GM19328 (cell line): ENCODE measurements at regions not wholly inside any gene's neighbourhood (a gene's known extent, or its start where the extent isn't known, plus 50 kb on each side); places are given as distances from the start of the nearest gene placed in this dataset.
"Not testable (repeated sequence)": the region's sequence is repeated elsewhere in the genome, so short reads cannot be mapped to it uniquely, and the experiment has no call there.

ENCODE experiments used
- ATAC-seq: cut with Tn5 transposase; IDR thresholded peaks from one replicate; pipeline ENCODE4 v1.9.1; 2021; ENCODE audit warnings: mild to moderate bottlenecking, moderate library complexity; ENCODE audit not compliant: unreplicated experiment

DNA sequence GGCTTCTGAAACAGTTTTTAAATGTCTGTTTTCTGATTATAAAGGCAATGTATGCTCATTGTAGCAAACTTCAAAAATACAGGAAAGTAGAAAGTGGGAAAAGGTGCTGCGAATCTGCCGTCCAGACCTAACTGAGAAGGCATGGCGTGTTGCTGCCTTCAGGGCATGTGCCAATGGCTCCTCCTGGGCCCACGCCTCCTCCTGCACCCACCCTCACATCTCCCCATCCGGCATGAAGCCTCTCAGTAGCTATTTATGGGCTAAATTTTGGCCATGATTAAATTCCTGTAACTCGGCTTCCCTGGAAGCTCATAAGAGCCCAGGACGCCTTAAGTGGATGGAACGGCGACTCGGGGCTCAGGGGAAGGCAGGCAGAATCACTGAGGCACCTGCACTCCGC is 153.8 kb downstream of the LAT start:
- ATAC-seq, result not testable (repeated sequence)

DNA sequence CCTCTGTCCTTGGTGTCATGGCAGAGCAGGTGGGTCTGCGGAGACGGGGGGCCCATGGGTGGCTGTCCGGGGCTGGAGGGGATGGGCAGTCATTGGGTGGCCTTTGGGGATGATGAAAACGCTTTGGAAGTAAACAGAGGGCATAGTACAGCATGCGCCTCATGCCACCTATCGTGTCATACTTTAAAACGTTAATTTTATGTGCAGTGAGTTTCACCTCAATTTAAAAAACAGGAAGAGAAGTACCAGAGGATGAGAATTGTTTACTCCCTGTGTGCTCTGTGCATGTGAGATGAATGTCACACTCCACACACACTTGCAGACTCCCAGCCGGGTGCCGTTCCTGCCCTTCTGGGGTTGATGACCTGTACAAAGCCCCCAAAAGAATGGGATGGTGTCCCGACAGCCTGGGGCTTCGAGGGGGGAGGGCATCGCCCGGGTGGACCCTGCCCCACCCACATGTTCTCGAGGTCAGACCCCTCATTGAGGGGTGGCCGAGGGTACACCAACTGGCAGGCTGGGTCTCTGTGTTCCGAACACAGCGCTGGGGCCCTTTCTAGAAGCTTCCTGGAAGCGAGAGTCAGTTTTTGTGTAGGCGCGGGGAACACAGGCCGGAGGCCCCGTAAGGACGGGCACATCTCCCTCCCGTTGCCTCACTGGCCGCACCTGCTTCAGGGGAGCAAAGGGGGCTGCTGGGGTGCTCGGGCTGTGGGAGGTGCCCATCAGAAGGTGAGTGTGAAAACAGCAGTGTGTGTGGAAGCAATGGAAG is 153.2 kb downstream of the LAT start:
- not testable (repeated sequence) for ATAC-seq

DNA sequence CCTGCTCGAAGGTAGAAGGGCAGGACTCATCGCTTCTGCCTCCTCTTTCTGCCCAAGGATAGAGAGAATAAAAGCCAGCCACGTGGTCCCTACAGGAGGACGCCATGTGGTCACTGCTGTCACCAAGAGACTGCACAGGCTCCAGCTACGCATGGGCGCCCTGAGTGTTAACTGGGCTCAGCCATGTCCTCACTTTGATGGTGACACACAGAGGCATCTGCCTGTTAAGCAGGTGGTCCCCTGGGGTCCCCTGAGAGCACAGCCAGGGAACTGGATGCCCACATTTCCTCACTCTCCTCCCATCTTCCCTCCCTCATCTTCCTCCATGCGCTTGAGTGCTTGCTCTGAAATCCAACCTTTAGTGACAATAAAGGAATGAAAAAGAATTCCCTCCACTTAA is 152.6 kb downstream of the LAT start:
- ATAC-seq, result not testable (repeated sequence)

DNA sequence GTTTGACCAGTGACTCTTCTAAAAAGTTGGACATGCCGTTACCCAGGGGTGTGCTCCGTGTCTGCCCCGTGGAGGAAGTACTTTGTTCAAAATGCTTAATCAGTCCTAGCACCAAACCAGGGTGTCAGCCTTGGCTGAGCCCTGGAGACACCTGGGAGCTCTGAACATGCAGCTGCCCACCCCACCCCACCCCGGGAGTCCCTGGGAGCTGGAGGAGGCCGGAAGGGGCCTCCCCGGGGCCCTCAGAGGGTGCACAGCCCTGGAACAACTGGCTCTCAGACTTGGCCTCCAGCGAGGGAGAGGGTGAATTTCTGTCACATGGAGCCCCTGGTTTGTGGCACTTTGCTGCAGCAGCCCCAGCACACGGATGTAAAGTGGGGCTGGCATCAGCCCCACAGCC is 152.1 kb downstream of the LAT start:
- not testable (repeated sequence) for ATAC-seq

DNA sequence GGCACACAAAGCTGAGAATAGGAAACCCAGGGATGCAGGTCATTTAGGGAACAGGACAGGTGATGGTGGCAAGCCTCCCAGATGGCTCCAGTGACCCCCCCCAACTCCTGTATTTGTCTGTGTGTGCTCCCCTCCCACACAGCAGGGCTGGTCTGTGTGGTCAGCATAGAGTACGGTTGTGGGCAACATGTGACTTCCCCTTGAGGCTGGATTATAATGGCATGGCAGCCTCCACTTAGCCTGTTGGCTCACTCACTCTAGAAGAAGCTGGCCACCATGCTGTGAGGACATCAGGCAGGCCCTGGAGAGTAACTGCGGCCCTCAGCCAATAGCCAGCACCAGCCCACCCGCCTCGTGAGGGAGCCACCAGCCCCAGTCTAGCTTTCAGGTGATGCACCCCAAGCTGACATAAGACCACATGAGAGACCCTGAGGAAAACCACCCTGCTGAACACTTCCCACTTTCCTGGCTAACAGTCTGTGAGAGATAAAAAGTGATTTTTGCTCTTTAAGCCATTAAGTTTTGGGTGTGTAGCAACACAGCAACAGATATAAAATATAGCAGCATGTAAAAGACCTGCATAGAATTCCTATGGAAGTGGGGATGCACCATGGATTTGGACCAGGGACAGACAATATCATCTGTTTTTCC is 151.3 kb downstream of the LAT start:
- not testable (repeated sequence) for ATAC-seq

DNA sequence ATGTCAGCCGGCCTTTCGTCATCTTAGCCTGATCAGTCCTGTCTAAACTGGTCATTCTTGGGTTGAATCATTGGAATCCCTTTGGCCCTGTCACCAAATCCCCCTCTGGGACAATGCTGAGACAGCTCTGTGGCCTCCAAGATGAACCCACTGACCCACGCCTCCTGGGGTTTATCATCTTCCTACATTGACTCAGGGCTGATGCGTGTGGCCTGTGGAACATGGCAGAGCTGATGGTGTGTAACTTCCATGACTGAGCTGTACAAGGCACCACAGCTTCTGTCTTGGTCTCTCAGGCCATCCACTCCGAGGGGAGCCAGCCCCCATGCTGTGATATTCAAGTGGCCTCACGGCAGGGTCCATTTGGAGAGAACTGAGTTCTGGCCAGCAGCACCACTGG is 150.2 kb downstream of the LAT start:
- ATAC-seq, result not testable (repeated sequence)

DNA sequence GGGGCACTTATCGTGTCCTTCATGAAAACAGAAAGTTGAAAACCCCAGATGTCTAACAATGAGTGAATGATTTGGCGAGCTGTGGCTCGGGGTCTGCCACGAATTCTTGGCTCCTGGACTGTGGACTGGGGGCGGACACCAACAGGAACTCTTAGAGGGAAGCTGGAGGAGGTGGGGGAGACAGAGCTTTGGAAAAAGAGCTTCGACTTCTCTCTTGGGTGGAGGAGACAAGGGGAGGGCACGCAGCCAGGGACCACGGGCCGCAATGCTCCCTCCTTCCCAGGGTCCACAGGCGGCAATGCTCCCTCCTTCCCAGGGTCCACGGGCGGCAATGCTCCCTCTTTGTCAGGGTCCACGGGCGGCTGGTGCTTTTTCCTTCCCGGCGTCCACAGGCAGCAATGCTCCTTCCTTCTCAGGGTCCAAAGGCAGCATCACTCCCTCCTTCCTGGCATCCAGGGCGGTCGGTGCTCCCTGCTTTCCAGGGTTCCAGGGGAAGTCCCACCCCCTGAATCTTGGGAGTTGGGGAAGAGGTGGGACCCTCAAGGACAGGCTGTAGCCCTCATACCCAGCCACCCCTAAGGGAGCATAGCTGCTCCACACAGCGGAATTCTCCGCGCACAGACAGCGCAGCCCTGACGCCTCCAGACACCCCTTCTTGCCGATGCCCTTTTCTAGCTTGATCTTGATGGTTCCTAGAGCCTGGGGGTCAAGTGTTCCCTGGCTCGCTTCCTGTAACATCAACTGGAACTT is 149.0 kb downstream of the LAT start:
- ATAC-seq, result not testable (repeated sequence)

DNA sequence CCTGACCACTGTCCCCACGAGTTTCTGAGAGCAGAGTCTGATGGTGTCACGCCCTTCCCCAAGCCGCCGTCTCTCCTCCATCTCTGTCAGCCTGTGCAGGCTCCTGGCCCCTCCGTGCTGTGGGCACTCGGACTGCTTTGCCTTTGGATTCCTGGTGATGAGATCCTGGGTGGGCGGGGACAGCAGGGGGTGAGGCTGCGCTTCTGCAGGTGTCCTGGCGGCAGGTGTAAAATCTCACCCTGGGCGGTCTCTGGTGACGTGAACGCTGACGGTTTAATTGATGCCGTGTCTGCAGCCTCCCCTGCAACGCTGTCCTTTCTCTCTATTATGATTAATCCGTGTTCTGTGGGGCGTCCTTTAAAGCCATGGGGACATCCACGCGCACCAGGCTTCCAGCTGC is 148.0 kb downstream of the LAT start:
- not testable (repeated sequence) for ATAC-seq

DNA sequence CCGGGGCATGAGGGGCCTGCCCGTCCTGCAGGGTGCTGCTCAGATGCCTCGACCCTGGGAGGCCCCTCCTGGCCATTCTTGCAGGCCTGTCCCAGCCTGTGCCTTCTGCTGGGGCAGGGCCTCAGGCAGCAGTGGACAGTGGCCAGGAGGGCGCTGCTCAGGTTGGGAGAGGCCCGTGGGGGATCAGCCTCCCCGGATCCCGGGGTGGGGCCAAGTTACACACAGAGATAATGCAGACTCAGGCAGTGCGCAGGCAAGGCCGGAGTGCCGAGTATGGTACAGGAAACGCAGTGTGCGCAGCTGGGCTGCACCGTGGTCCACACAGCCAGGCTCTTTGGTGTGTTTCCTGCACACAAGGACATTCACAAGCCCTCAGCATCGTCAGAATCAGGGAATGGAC is 147.6 kb downstream of the LAT start:
- not testable (repeated sequence) for ATAC-seq

DNA sequence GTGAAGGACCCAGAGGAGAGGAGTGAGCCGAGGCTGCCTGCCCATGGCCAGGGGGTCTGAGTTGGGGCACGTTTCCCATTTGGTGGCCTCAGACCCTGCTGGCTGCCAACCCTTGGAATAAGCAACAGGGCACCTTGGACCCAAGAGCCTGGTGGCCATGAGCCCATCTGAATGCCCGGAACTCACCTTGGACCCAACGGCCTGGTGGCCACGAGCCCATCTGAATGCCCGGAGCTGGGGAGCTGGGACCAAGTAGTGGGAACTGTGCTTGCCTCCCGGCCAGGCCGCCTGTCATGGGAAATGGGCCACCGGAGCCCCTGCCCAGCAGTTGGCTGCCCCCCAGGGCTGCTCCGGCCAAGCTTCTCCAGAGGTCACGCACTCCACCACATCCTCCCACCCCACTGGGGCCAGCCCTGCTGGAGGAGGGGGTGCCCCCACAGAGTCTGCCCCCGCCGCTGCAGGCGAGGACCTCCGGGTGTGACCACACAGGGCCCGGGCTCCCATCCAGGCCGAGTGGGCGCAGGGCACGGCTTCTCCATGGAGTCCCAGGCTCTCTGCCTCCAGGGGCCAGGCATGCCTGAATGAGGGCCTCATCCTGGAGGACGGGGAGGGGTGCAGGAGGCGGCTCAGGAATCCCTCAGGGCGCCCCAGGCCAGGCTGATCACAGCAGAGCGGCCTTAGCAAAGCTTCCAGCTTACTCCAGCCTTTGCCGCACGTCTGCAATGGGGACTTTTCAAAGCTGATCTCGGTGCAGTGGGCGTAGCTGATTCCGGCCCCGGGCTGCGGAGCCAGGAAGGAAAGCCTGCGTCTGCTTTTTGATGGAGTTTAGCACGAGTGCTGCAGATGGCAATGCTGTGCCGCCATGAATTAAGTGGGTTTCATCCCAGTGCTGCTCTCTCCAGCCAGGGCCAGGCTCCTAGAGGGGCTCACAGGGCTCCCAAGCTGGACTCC is 146.3 kb downstream of the LAT start:
- ATAC-seq, result not testable (repeated sequence)

DNA sequence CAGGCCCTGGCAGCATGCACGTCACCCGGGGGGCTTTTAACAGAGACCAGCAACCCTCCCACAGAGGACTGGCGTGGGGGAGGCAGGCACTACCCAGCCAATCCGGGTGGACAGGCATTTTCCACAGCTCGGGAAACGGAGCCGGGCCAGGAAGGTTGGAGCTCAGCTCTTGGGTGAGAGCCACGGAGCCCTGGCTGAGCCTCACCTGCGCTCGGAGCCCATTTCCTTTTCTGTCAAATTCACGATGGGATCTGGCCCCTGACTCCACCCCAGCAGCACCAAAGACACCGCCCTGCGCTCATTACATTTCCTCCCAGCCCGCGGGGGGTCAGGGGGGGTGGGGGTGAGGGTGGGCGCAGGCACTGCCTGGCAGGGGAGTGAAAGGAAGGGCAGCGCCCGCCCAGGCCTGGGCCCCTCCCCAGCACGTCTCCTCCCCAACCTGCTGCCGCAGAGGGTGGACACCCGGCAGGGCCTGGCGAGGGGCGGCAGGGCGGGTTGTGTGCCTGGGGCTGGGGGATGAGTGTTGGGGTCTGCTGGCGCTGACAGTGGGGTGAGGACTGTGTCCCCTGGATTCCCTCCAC is 145.4 kb downstream of the LAT start:
- ATAC-seq, result not testable (repeated sequence)

DNA sequence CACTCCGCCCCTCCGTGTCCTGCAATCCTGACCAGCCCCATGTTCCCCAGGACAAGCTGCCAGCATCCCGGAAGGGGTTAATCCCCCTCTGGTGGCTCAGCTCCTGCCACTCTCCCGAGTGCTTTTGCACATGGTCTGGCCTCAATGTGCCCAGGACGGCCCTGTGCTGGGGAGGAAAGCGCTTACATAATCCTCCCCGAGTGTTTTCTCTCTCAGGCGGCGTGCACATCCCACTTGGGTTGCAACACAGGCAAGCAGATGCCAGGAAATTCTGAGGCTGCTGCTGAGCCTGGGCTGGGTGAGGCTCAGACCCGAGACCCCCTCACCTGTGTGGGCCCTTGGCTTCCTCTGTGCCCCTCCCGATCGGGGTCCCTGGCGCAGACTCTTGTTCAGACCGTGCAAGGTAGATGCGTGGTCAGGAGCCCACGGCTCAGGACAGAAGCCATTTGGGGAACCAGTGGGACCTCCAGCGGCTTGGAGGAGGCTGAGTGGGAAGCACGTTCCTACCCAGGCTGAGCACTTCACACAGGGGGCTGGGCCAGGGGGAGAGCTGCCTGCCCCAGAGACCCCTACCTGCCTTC is 144.7 kb downstream of the LAT start:
- not testable (repeated sequence) for ATAC-seq

DNA sequence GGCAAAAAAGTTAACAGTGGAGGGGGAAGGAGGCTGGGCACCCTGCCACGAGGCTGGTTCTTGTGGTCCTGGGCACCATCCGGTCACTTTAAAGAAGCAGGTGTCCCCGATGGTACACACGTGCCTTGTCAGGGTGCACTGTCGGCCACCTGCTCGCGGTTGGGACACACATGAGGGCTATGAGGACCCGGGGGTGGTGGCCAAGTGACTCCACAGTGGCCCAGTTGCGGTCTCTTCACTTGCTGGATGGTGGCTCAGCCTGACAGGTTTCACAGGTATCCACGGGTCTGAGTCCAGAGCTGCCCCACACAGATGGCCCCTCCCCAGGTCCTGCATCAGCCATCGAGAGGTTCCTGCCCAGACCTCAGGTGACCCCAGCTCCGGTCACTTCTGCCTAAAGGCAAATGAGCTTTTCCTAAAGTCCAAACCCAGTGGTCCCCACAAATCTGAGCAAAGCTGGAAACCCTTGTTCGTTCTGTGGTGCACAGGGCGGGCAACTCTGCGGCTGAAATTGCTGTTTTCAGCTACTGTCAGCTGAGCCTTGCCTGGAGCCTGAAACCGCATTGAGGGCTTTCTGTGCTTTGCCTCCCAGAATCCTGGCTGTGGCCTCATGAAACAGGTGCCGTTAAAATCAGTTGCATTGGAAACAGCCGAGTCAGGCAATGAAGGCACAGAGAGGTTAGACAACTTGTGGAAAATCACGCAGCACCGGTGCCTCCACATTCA is 144.0 kb downstream of the LAT start:
- ATAC-seq, result not testable (repeated sequence)

DNA sequence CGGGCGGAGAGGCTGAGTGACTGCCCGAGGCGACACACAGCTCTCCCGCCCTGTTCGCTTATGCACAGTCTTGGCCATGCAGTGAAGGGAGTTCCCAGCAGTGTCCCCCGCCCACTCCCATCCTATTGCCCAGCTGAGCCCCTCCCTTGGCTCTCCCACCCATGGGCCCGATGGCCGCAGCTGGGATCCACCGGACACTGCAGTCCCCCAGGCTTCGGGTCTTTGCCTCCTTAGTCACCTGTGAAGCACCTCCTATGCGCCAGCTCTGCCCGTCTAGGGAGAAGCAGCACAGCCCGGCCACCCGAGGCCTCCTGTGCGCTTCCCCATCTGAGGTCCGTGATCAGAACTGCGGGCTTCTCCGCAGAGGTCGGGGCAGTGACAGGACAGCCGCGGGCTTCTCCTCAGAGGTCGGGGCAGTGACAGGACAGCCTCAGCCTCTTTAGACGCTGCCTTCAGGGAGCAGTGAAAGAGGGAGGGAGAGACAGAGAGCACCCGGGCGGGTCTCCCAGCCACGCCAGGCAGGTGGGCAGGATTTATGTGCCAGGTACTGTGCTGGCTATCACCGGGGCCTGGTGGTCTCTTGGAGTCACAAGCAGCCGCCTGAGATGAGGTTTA is 143.1 kb downstream of the LAT start:
- not testable (repeated sequence) for ATAC-seq

DNA sequence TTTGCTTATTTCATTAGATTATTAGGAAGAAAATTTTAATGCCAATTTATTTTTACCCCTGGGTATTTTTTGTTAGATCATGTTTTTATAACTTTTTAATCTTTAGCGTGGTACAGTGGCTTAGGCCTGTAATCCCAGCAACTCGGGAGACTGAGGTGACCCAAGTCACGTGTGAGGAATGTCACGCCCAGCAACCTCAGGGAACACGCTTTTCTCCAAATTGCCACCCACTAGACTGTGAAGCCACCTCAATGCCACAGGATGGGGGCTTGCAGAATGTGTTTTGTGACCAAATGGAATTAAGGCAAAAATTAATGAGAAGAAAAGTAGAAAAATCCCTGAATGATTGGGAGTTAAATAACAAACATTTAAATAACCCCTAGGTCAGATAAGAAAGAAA is 141.8 kb downstream of the LAT start:
- ATAC-seq, result no peak

DNA sequence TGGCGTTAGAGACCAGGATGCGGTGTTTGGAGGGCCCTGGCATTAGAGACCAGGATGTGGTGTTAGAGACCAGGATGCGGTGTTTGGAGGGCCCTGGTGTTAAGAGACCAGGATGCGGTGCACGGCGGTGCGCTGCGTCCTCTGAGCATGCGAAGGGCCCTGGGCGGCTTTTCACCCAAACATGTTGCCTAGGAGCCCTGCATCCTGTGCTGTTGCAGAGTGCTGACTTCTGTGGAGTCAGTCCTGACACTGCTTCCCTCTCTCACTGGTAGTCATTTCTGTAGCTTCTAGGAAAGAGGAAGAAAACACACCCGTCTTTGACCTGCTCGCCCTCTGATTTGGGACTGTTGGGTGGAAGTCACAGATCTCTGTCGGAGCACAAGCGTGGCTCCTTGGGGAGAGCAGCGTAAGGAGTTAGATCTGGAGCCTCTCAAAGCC is 141.2 kb downstream of the LAT start:
- ATAC-seq, result no peak

DNA sequence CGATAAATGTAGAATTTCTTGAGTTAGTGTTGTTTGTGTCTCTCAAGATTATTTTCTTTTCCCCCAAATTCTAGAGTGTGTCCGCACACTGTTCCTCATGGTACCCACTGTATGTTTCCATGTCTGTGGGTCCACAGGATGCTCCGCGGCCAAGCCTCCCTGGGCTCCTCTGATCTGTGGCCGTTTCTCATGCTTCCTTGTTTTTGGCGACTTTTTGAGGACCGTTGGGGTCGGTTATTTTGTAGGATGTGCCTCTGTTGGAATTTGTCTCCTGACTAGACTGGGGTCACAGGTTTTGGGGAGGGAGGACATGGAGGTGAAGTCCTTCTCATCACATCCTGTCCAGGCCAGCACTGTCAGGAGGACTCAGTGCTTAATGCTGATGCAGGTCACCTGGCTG is 140.0 kb downstream of the LAT start:
- ATAC-seq, result no peak

DNA sequence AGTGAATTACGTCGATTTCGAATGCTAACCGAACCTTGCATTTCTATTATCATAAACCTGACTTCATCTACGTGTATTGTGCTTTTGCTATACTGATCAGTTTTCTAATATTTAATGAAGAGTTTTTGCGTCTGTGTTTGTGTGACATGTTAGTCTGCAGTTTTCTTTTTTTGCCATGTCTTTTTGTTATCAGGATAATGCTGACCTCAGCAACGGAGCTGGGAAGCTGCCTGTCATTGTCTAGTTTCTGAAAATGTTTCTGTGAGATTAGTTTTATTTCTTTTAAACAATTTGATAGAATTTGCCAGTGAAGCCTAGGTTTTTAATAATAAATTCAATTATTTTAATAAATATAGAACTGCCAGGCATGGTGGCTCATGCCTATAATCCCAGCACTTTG is 139.3 kb downstream of the LAT start:
- ATAC-seq, result not testable (repeated sequence)

DNA sequence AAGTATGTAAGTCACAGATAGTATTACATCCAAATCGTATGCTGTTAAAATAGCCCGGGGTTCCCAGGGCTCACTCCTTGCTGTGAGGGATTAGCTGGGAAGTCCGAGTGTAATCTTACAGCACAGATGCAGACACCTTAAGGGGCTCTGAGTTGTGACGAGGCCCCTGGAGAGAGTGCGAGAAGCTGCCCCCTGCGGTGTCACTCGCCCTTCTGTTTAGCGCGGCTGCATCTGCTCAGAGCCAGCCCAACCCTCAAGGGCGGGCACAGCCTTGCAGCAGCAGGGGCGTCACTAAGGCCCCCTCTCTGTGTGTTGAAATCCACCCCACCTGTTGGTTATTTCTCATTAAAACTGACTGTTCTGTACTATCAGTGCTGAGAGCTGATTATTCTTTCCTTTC is 135.8 kb downstream of the LAT start:
- ATAC-seq, result not testable (repeated sequence)
